ENCODE measurements at regions not wholly inside any gene's neighbourhood (a gene's known extent, or its start where the extent isn't known, plus 50 kb on each side); places are given as distances from the start of the nearest gene placed in this dataset.

GRCh38 chr2:239716009-239716408, 309.1 kb downstream of the NDUFA10 start:
- TF ChIP-seq FOXP2 (optimal IDR thresholded peaks at IDR 0.05; ENCODE audit: borderline replicate concordance, extremely low read depth, extremely low read length, insufficient read depth) (no peak), REST (IDR thresholded peaks at IDR 0.05; ENCODE audit: insufficient read depth in 1 of 2, low read depth in 2 of 2, low read length in 2 of 2) (no peak), SIN3A (IDR thresholded peaks at IDR 0.05; ENCODE audit: borderline replicate concordance, insufficient read depth, low read length) (no peak), POLR2AphosphoS5 (IDR thresholded peaks at IDR 0.05; ENCODE audit: low read depth, low read length) (no peak), TAF1 (IDR thresholded peaks at IDR 0.05; ENCODE audit: borderline replicate concordance, insufficient read depth, low read length) (no peak)

GRCh38 chr2:239715606-239716005, 309.5 kb downstream of the NDUFA10 start:
- TF ChIP-seq FOXP2 (optimal IDR thresholded peaks at IDR 0.05; ENCODE audit: borderline replicate concordance, extremely low read depth, extremely low read length, insufficient read depth) (no peak), POLR2AphosphoS5 (IDR thresholded peaks at IDR 0.05; ENCODE audit: low read depth, low read length) (no peak), REST (IDR thresholded peaks at IDR 0.05; ENCODE audit: insufficient read depth in 1 of 2, low read depth in 2 of 2, low read length in 2 of 2) (no peak), SIN3A (IDR thresholded peaks at IDR 0.05; ENCODE audit: borderline replicate concordance, insufficient read depth, low read length) (no peak), TAF1 (IDR thresholded peaks at IDR 0.05; ENCODE audit: borderline replicate concordance, insufficient read depth, low read length) (no peak)

GRCh38 chr2:239715202-239715601, 309.9 kb downstream of the NDUFA10 start:
- no peak for TF ChIP-seq REST (IDR thresholded peaks at IDR 0.05; ENCODE audit: insufficient read depth in 1 of 2, low read depth in 2 of 2, low read length in 2 of 2)
- TF ChIP-seq TAF1 (IDR thresholded peaks at IDR 0.05; ENCODE audit: borderline replicate concordance, insufficient read depth, low read length), result no peak

GRCh38 chr2:239714116-239714515, 311.0 kb downstream of the NDUFA10 start:
- no peak for TF ChIP-seq REST (IDR thresholded peaks at IDR 0.05; ENCODE audit: insufficient read depth in 1 of 2, low read depth in 2 of 2, low read length in 2 of 2)

GRCh38 chr2:239712755-239713154, 311.9 kb upstream of the HDAC4 start:
- TF ChIP-seq POLR2AphosphoS5 (IDR thresholded peaks at IDR 0.05; ENCODE audit: low read depth, low read length) (no peak), REST (IDR thresholded peaks at IDR 0.05; ENCODE audit: insufficient read depth in 1 of 2, low read depth in 2 of 2, low read length in 2 of 2) (no peak), SIN3A (IDR thresholded peaks at IDR 0.05; ENCODE audit: borderline replicate concordance, insufficient read depth, low read length) (no peak), TAF1 (IDR thresholded peaks at IDR 0.05; ENCODE audit: borderline replicate concordance, insufficient read depth, low read length) (no peak), FOXP2 (optimal IDR thresholded peaks at IDR 0.05; ENCODE audit: borderline replicate concordance, extremely low read depth, extremely low read length, insufficient read depth) (no peak)
